ENCODE measurements at regions not wholly inside any gene's neighbourhood (a gene's known extent, or its start where the extent isn't known, plus 50 kb on each side); places are given as distances from the start of the nearest gene placed in this dataset.

DNA sequence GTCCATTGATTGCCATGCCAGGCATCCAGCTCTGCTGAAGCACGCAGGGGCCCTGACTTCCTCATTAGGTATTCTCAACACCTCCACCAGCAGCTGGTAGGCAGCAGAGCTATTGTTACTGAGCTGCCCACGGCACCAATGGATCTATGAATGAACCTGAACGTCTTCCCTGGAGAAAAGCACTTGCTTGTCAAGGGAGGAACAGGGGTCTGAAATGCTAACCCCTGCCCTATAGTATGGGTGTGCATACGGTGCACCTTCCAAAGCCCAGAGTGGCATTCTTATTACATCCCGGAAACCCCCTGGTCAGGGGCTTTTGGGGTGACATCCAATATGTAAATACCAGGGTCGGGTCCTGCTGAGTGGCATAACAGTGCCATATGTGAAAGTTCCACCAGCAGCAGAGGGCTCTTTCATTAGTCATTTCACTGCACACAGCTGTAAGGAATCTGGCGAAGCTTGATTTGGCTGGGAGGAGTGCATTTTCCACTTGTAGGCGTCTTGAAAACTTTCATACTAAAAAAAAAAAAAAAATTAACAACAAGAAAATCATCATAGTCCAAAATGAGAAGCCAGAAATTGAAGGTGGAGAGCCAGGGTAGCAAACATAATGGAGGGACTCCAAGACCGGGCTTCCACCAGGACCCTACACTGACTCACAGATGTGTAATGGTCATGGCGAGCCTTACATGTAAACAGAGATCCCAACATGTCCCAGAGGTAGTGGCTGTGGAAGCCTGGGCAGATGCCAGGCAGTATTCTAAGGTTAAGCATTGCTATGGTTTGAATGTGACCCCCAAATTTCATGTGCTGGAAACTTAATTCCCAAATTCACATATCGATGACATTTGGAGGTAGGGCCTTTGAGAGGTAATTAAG is 58.8 kb upstream of the PRDX6 start:
- Mint-ChIP-seq H3K4me1 (ENCODE audit: low read depth in 2 of 2) (peaks cover 43 to 48% of the 10 kb centered on the region in 2 donors), H3K27me3 (no peaks in the 10 kb centered on the region), H3K27ac (peak overlapping the region; percentile 66 to 87), H3K36me3 (no peaks in the 10 kb centered on the region), H3K9me3 (no peaks in the 10 kb centered on the region), H3K4me3 (peak overlapping the region; percentile 49)
- DNase-seq (ENCODE audit: low spot score) (peak; percentile 77), ATAC-seq (peak; percentile 75 to 86)

DNA sequence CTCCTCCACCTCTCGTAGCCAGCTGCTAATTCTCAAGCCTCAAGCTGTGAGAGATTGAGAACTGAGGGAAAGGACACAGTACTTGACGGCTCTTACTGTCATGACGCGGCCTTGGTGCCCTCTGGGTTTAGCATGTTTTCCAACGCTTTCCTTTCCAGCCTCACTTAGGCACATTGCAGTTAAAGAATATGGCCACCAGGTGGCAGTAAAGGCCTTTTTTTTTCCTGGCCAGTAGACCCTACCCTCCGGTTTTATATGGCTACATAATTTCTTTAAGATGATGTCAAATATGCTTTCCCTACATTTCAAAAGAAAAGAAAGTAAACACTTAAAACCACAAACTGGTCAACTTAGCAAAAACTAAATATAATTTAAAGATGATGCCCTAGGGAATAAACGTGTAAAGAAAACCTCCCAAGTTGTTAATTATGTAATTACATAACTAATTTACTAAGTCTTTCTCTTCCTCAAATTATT is 56.8 kb upstream of the PRDX6 start:
- ATAC-seq (peak; percentile 70 to 73), DNase-seq (ENCODE audit: low spot score) (no peak)
- no peaks in the 10 kb centered on the region for H3K27me3 Mint-ChIP-seq
- peak overlapping the region; percentile 52 to 77 for H3K27ac Mint-ChIP-seq
- no peaks in the 10 kb centered on the region for H3K36me3 Mint-ChIP-seq
- H3K4me1 Mint-ChIP-seq (ENCODE audit: low read depth in 2 of 2), result peaks cover 22 to 28% of the 10 kb centered on the region in 2 donors
- no peaks in the 10 kb centered on the region for H3K9me3 Mint-ChIP-seq
- H3K4me3 Mint-ChIP-seq, result peak overlapping the region; percentile 61

DNA sequence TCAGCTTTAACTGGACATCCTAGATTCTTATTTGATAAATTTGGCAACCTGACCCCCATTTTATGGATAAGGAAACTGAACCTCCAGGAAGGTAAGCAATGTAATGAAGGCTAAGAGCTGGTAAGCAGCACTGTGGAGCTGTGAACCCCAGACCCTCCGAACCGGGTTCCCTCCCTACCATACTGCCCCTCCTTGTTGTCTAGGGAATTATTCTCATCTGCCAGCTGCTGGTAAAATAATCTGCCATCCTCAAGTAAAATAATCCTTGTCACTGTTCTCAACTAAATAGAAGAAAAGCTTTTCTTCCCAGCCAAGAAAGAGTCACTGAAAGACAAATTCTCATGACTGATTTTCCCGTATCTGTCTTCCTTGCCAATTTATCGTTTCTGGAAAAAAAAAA is 55.8 kb upstream of the PRDX6 start:
- no peak for DNase-seq (ENCODE audit: low spot score)
- Mint-ChIP-seq H3K4me1 (ENCODE audit: low read depth in 2 of 2) (peaks cover 13 to 19% of the 10 kb centered on the region in 2 donors), H3K27ac (no peak overlapping the region), H3K4me3 (no peak overlapping the region), H3K9me3 (no peaks in the 10 kb centered on the region), H3K36me3 (no peaks in the 10 kb centered on the region), H3K27me3 (no peaks in the 10 kb centered on the region)
- no peak for ATAC-seq

GRCh38 chr1:173421789-173422188 is 55.3 kb upstream of the PRDX6 start:
- no peak overlapping the region for H3K4me3 Mint-ChIP-seq
- no peaks in the 10 kb centered on the region for H3K27me3 Mint-ChIP-seq
- H3K9me3 Mint-ChIP-seq, result no peaks in the 10 kb centered on the region
- no peaks in the 10 kb centered on the region for H3K36me3 Mint-ChIP-seq
- H3K27ac Mint-ChIP-seq, result no peak overlapping the region
- DNase-seq (ENCODE audit: low spot score) (no peak), ATAC-seq (no peak)
- peaks cover 12 to 19% of the 10 kb centered on the region in 2 donors for H3K4me1 Mint-ChIP-seq (ENCODE audit: low read depth in 2 of 2)

GRCh38 chr1:173422456-173422976 is 54.6 kb upstream of the PRDX6 start:
- no peak overlapping the region for H3K27ac Mint-ChIP-seq

GRCh38 chr1:173423291-173423690 is 53.8 kb upstream of the PRDX6 start:
- H3K4me1 Mint-ChIP-seq (ENCODE audit: low read depth in 2 of 2), result peaks cover 6 to 9% of the 10 kb centered on the region in 2 donors
- no peaks in the 10 kb centered on the region for H3K36me3 Mint-ChIP-seq
- no peak for DNase-seq (ENCODE audit: low spot score)
- no peaks in the 10 kb centered on the region for H3K9me3 Mint-ChIP-seq
- no peak overlapping the region for H3K27ac Mint-ChIP-seq
- no peaks in the 10 kb centered on the region for H3K27me3 Mint-ChIP-seq
- H3K4me3 Mint-ChIP-seq, result no peak overlapping the region
- no peak for ATAC-seq

More at GRCh38 chr1:173422456-173422976, 54.6 kb upstream of the PRDX6 start:
- peaks cover 10 to 17% of the 10 kb centered on the region in 2 donors for H3K4me1 Mint-ChIP-seq (ENCODE audit: low read depth in 2 of 2)
- no peak overlapping the region for H3K4me3 Mint-ChIP-seq
- DNase-seq (ENCODE audit: low spot score), result no peak
- no peak for ATAC-seq
- H3K9me3 Mint-ChIP-seq, result no peaks in the 10 kb centered on the region
- H3K36me3 Mint-ChIP-seq, result no peaks in the 10 kb centered on the region
- no peaks in the 10 kb centered on the region for H3K27me3 Mint-ChIP-seq

- H3K27me3 Mint-ChIP-seq, result no peaks in the 10 kb centered on the region
- no peak overlapping the region for H3K4me3 Mint-ChIP-seq
- H3K36me3 Mint-ChIP-seq, result no peaks in the 10 kb centered on the region
- H3K4me1 Mint-ChIP-seq (ENCODE audit: low read depth in 2 of 2), result peaks cover 8 to 9% of the 10 kb centered on the region in 2 donors
- DNase-seq (ENCODE audit: low spot score) (no peak), ATAC-seq (no peak)
- H3K27ac Mint-ChIP-seq, result no peak overlapping the region
- no peaks in the 10 kb centered on the region for H3K9me3 Mint-ChIP-seq
Observed at GRCh38 chr1:173424143-173424542, 53.0 kb upstream of the PRDX6 start.

DNA sequence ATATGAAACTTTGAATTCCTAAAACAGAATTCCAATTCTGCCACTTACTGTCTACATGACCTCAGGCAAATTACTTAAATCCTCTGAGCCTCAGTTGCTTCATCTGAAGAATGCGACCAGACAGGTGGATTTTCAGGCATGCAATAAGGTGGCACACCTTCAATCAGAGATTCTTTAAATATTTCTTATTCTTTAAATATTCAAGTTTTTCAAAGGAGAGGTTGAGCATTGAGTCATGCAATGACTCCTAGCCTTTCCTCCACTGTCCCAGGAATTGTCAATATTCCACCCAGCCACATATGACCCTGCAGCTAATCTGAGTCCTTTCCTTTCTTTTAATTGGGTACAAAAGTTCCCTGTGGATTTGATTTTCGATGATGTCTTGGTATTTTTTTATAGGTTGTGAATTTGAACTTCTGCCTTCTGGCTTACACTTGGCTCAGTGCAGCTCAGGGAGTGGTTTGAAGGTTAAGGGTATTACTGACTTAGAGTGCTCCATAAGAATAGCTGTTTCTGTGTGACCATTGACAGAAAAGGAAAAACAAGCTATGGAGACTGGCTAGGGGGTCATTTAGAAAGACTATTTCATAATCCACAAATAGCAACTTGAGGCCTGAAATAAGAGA is 52.2 kb upstream of the PRDX6 start:
- DNase-seq (ENCODE audit: low spot score), result no peak
- Mint-ChIP-seq H3K36me3 (no peaks in the 10 kb centered on the region), H3K4me1 (ENCODE audit: low read depth in 2 of 2) (peaks cover 14 to 15% of the 10 kb centered on the region in 2 donors), H3K27me3 (no peaks in the 10 kb centered on the region), H3K9me3 (no peaks in the 10 kb centered on the region), H3K27ac (no peak overlapping the region), H3K4me3 (no peak overlapping the region)
- no peak for ATAC-seq

- ATAC-seq, result no peak
- Mint-ChIP-seq H3K9me3 (no peaks in the 10 kb centered on the region), H3K4me3 (no peak overlapping the region), H3K4me1 (ENCODE audit: low read depth in 2 of 2) (peaks cover 16 to 22% of the 10 kb centered on the region in 2 donors), H3K27ac (no peak overlapping the region), H3K36me3 (no peaks in the 10 kb centered on the region), H3K27me3 (no peaks in the 10 kb centered on the region)
- no peak for DNase-seq (ENCODE audit: low spot score)
Observed at GRCh38 chr1:173426057-173426456, 51.1 kb upstream of the PRDX6 start.

DNA sequence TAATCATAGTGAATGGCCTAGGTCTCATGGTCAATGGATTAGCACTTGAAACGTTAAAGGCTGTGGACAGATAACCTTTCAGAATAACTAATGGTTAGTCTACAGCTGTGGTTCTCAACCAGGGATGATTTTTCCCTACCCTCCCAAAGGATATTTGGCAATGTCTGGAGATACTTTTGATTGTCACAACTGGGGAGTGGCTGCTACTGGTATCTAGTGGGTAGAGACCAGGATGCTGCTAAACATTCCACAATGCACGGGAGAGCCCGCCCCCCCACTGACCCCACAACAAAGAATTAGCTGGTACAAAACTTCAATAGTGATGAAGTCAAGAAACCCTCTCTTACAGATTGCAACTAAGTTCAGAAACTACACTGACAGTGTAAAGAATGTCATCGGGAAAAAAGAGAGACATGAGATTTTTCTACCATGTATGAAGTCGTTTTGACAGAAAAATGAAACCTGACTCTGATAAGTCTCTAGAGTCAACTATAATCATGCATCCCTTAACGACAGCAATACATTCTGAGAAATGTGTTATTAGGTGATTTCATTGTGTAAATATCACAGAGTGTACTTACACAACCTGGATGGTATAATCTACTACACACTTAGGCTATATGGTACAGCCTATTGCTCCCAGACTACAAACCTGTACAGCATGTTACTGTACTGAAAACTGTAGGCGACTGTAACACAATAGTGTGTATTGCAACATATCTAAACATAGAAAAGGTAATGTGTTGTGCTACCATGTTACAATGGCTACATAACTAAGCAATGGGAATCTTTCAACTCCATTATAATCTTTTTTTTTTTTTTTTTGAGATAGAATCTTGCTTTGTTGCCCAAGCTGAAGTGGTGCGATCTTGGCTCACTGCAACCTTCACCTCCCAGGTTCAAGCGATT is 49.7 kb upstream of the PRDX6 start:
- DNase-seq (ENCODE audit: low spot score), result no peak
- Mint-ChIP-seq H3K27ac (no peak overlapping the region), H3K4me3 (no peak overlapping the region), H3K4me1 (ENCODE audit: low read depth in 2 of 2) (peaks cover 16 to 30% of the 10 kb centered on the region in 2 donors), H3K9me3 (no peaks in the 10 kb centered on the region), H3K27me3 (no peaks in the 10 kb centered on the region), H3K36me3 (no peaks in the 10 kb centered on the region)
- no peak for ATAC-seq
